HL-60 (cell line): ENCODE measurements at regions not wholly inside any gene's neighbourhood (a gene's known extent, or its start where the extent isn't known, plus 50 kb on each side); places are given as distances from the start of the nearest gene placed in this dataset.

ENCODE experiments used
- CTCF ChIP-seq: IDR thresholded peaks from one replicate; pipeline ENCODE4 v1.5.1; 2011; ENCODE audit warnings: low read length, control low read depth, inconsistent platforms; ENCODE audit not compliant: insufficient read depth
- REST ChIP-seq: IDR thresholded peaks from 2 replicates; pipeline ENCODE4 v1.6.1; 2012; ENCODE audit warnings: low read depth; ENCODE audit not compliant: insufficient replicate concordance
- SPI1 ChIP-seq: IDR thresholded peaks from 2 replicates; pipeline ENCODE4 v1.6.1; 2012; ENCODE audit warnings: low read depth, mild to moderate bottlenecking, borderline replicate concordance

GRCh38 chr5:124957063-124957462 lies 210.6 kb upstream of the ZNF608 start:
- TF ChIP-seq CTCF (no peak), SPI1 (no peak), REST (no peak)
